CD14-positive monocyte (primary cell): ENCODE measurements at regions not wholly inside any gene's neighbourhood (a gene's known extent, or its start where the extent isn't known, plus 50 kb on each side); places are given as distances from the start of the nearest gene placed in this dataset.

Source experiments
- DNase-seq, 3 donors: peaks; one replicate each; pipeline ENCODE4 v3.0.0-alpha.2; 2011 to 2022
- H2AFZ ChIP-seq: 2 replicates; pipeline ENCODE4 v1.6.0; 2012; ENCODE audit warnings: mild to moderate bottlenecking, low read depth, low read length, inconsistent platforms; ENCODE audit not compliant: insufficient read depth, poor library complexity, severe bottlenecking
- H3K27ac ChIP-seq, 2 donors: 1 replicate in 1 of 2; 2 replicates in 1 of 2; pipeline ENCODE4 v1.5.1; 2012 to 2013; ENCODE audit warnings: low read length in 2 of 2, control low read depth in 1 of 2, inconsistent platforms in 1 of 2, low read depth in 1 of 2, mild to moderate bottlenecking in 1 of 2
- H3K27me3 ChIP-seq, 2 donors: one replicate each; pipeline versions ENCODE4 v1.6.0 to v1.6.1; 2011 to 2013; ENCODE audit warnings: low read length in 2 of 2; ENCODE audit not compliant: control insufficient read depth in 2 of 2, insufficient read depth in 2 of 2
- H3K36me3 ChIP-seq, 2 donors: replicated peaks in 1 of 2; 1 replicate in 1 of 2; 2 replicates in 1 of 2; pipeline versions ENCODE4 v1.5.1 to v1.6.1; 2012 to 2013; ENCODE audit warnings: low read length in 2 of 2, control low read depth in 1 of 2, inconsistent platforms in 1 of 2, mild to moderate bottlenecking in 1 of 2; ENCODE audit not compliant: insufficient read depth in 2 of 2, control insufficient read depth in 1 of 2
- H3K4me1 ChIP-seq, 2 donors: 1 replicate in 1 of 2; 2 replicates in 1 of 2; pipeline versions ENCODE4 v1.5.1 to v1.6.1; 2012 to 2013; ENCODE audit warnings: low read length in 2 of 2, control low read depth in 1 of 2, inconsistent platforms in 1 of 2, mild to moderate bottlenecking in 1 of 2, moderate library complexity in 1 of 2; ENCODE audit not compliant: insufficient read depth in 2 of 2, control insufficient read depth in 1 of 2
- H3K4me2 ChIP-seq: replicated peaks from 2 replicates; pipeline ENCODE3; 2012; ENCODE audit warnings: low read length, moderate library complexity, mild to moderate bottlenecking; ENCODE audit not compliant: poor library complexity, severe bottlenecking; ENCODE audit errors: extremely low read depth
- H3K4me3 ChIP-seq, 3 experiments: fragments of 200-600 bp in 1 of 3; sonication (generic) in 1 of 3; replicated peaks in 1 of 3; 1 replicate in 2 of 3; 2 replicates in 1 of 3; pipeline ENCODE4 v1.5.1; 2011 to 2013; ENCODE audit warnings: low read length in 3 of 3, mild to moderate bottlenecking in 3 of 3, control low read depth in 2 of 3, low read depth in 2 of 3, inconsistent platforms in 1 of 3, moderate library complexity in 1 of 3
- H3K79me2 ChIP-seq: 2 replicates; pipeline ENCODE4 v1.6.0; 2012; ENCODE audit warnings: mild to moderate bottlenecking, control low read depth, inconsistent platforms, low read length, moderate library complexity; ENCODE audit not compliant: insufficient read depth
- H3K9ac ChIP-seq: 2 replicates; pipeline ENCODE4 v1.6.0; 2017; ENCODE audit warnings: low read length, mild to moderate bottlenecking; ENCODE audit not compliant: insufficient read depth, poor library complexity, severe bottlenecking
- H3K9me3 ChIP-seq, 2 donors: replicated peaks in 1 of 2; 1 replicate in 1 of 2; 2 replicates in 1 of 2; pipeline versions ENCODE4 v1.5.1 to v1.6.1; 2012 to 2013; ENCODE audit warnings: low read length in 2 of 2, control low read depth in 1 of 2; ENCODE audit not compliant: control insufficient read depth in 1 of 2, insufficient read depth in 1 of 2
- H4K20me1 ChIP-seq: 2 replicates; pipeline ENCODE4 v1.6.0; 2012; ENCODE audit warnings: mild to moderate bottlenecking, low read length, control low read depth, moderate library complexity; ENCODE audit not compliant: insufficient read depth
- H3K27ac Mint-ChIP-seq, 7 donors: one replicate each; pipeline ENCODE4 v1.8.0; 2020; ENCODE audit warnings: mild to moderate bottlenecking in 7 of 7, mixed read lengths in 7 of 7, moderate library complexity in 6 of 7, inconsistent platforms in 2 of 7
- H3K27me3 Mint-ChIP-seq, 3 donors: one replicate each; pipeline ENCODE4 v1.8.0; 2021 to 2022; ENCODE audit warnings: low read depth in 3 of 3, mild to moderate bottlenecking in 3 of 3, mixed read lengths in 3 of 3, moderate library complexity in 3 of 3, inconsistent platforms in 1 of 3
- H3K36me3 Mint-ChIP-seq, 2 donors: one replicate each; pipeline ENCODE4 v1.8.0; 2020; ENCODE audit warnings: mixed read lengths in 2 of 2, inconsistent platforms in 1 of 2, mild to moderate bottlenecking in 1 of 2
- H3K4me1 Mint-ChIP-seq: one replicate; pipeline ENCODE4 v1.8.0; 2020; ENCODE audit warnings: mild to moderate bottlenecking, mixed read lengths
- H3K4me3 Mint-ChIP-seq, 2 donors: one replicate each; pipeline ENCODE4 v1.8.0; 2020; ENCODE audit warnings: mild to moderate bottlenecking in 2 of 2, mixed read lengths in 2 of 2, moderate library complexity in 1 of 2
- H3K9me3 Mint-ChIP-seq, 7 donors: one replicate each; pipeline ENCODE4 v1.8.0; 2020 to 2022; ENCODE audit warnings: mixed read lengths in 7 of 7, mild to moderate bottlenecking in 6 of 7, moderate library complexity in 6 of 7, inconsistent platforms in 2 of 7
- CTCF ChIP-seq: fragments of 200-600 bp; IDR thresholded peaks from one replicate; pipeline ENCODE4 v1.8.0; 2022; ENCODE audit warnings: antibody characterized with exemption, mild to moderate bottlenecking
- WGBS: methylation state at CpG from one replicate; pipeline ENCODE4 v1.1.5; 2013; ENCODE audit warnings: missing lambda C conversion rate; ENCODE audit not compliant: insufficient coverage; 5-methylcytosine and 5-hydroxymethylcytosine counted together
- intact Hi-C, 2 donors: fragments of 100-400 bp; cut with micrococcal nuclease; formaldehyde crosslinking; loops; one replicate each; pipeline versions ENCODE4 v1.15.0 to v1.15.1; 2023

- Histone ChIP-seq H3K4me3 (no peak overlapping the region), H3K27me3 (no peaks in the 10 kb centered on the region), H4K20me1 (no peaks in the 10 kb centered on the region), H3K79me2 (no peaks in the 10 kb centered on the region), H3K36me3 (no peaks in the 10 kb centered on the region), H3K27ac (no peak overlapping the region), H3K4me1 (no peaks in the 10 kb centered on the region), H3K9me3 (peaks cover 0 to 10% of the 10 kb centered on the region in 2 donors), H2AFZ (no peak overlapping the region), H3K9ac (no peak overlapping the region), H3K4me2 (no peak overlapping the region)
- no peak for TF ChIP-seq CTCF
- peaks cover 0 to 3% (median 0%) of the 10 kb centered on the region in 3 donors for H3K27me3 Mint-ChIP-seq
- H3K4me1 Mint-ChIP-seq = no peaks in the 10 kb centered on the region
- H3K9me3 Mint-ChIP-seq = peaks cover 0 to 16% (median 5%) of the 10 kb centered on the region in 7 donors
- no peaks in the 10 kb centered on the region for H3K36me3 Mint-ChIP-seq
- no peak overlapping the region for H3K4me3 Mint-ChIP-seq
- no peak for DNase-seq
- no peak overlapping the region for H3K27ac Mint-ChIP-seq
- intact Hi-C loops = no loop called here
- 100% methylated on average over 4 of the region's 5 CpGs for WGBS
Measured at GRCh38 chr12:126157575-126157966, 1092.3 kb downstream of the AACS start.

- H3K4me1 ChIP-seq = no peaks in the 10 kb centered on the region
- no peak for TF ChIP-seq CTCF
Measured at GRCh38 chr12:126159139-126159538, 1093.9 kb downstream of the AACS start.

More at GRCh38 chr12:126159139-126159538, 1093.9 kb downstream of the AACS start:
- Mint-ChIP-seq H3K9me3 (peaks cover 0 to 17% (median 6%) of the 10 kb centered on the region in 7 donors), H3K36me3 (no peaks in the 10 kb centered on the region), H3K27ac (no peak overlapping the region), H3K4me1 (no peaks in the 10 kb centered on the region), H3K27me3 (peaks cover 0 to 3% (median 0%) of the 10 kb centered on the region in 3 donors), H3K4me3 (no peak overlapping the region)
- Histone ChIP-seq H3K9me3 (peaks cover 0 to 13% of the 10 kb centered on the region in 2 donors), H2AFZ (no peak overlapping the region), H4K20me1 (no peaks in the 10 kb centered on the region), H3K27me3 (no peaks in the 10 kb centered on the region), H3K4me3 (no peak overlapping the region), H3K27ac (no peak overlapping the region), H3K4me2 (no peak overlapping the region), H3K79me2 (no peaks in the 10 kb centered on the region), H3K9ac (no peak overlapping the region), H3K36me3 (no peaks in the 10 kb centered on the region)
- WGBS = 63% methylated on average over 4 of the region's 5 CpGs
- DNase-seq = no peak
- intact Hi-C loops = no loop called here
